Adrenal gland (tissue), 5 donors: ENCODE measurements at regions not wholly inside any gene's neighbourhood (a gene's known extent, or its start where the extent isn't known, plus 50 kb on each side); places are given as distances from the start of the nearest gene placed in this dataset.

ENCODE experiments used
- CTCF ChIP-seq, 6 experiments: fragments of 450-650 bp in 4 of 6; fragments of 200-600 bp in 2 of 6; sonication (generic) in 1 of 6; IDR thresholded peaks; 1 replicate in 5 of 6; 2 replicates in 1 of 6; pipeline versions ENCODE4 v1.5.1 to v1.8.0; 2016 to 2021; ENCODE audit warnings: antibody characterized with exemption in 6 of 6, mild to moderate bottlenecking in 2 of 6, moderate library complexity in 1 of 6
- POLR2A ChIP-seq, 2 donors: fragments of 450-650 bp; IDR thresholded peaks; one replicate each; pipeline ENCODE4 v1.6.1; 2017; ENCODE audit warnings: antibody characterized with exemption in 2 of 2, mild to moderate bottlenecking in 2 of 2, moderate library complexity in 1 of 2
- donor health status: DM: no; HTN: no; CAD: no.

DNA sequence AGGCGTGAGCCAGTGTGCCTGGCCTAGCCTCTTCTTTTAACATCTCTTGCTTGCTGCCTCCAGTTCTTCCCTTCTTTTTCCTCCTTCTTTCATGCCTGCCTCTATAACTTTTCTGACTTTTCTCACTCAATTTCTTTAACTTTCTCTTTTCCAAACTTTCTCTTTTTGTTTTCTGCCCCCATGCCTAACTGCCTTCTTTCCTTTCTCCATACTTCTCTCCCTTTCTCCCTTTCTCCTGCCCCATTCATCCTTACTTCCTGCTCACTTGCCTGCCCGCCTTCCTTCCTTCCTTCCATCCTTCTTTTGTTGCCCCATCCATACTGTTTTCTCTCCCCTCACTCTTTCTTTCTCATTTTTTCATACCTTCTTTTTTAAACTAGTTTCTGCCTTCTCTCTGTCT is 105.2 kb downstream of the RBMX2 start:
- TF ChIP-seq CTCF (IDR thresholded peaks at IDR 0.05), result no peak
- TF ChIP-seq POLR2A (IDR thresholded peaks at IDR 0.05), result no peak
